KG1 (cell line): ENCODE measurements at regions not wholly inside any gene's neighbourhood (a gene's known extent, or its start where the extent isn't known, plus 50 kb on each side); places are given as distances from the start of the nearest gene placed in this dataset.
"Not testable (repeated sequence)": the region's sequence is repeated elsewhere in the genome, so short reads cannot be mapped to it uniquely, and the experiment has no call there.

Experiments used
- DNase-seq: peaks from one replicate; lab custom pipeline; 2025; lab: John Stamatoyannopoulos, UW

DNA sequence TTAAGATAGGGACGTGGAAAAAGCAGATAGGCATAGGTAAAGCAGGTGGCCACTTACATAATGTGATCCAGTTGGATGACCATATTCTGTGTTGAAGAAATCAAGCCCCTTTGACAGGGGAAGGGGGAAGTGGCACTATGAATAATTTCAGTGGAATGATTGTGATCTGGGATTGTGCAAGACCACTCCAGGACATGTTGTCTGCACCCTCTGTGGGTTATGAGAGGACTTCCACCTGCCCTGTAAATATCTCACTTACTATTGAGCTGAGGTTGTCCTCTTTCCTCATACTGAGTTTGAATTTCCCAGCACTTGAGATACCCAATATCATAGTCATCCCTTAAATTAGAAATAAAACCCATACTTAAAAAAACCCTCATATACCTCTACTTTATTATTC, 220.7 kb downstream of the IRS1 start:
- DNase-seq, result no peak

- DNase-seq, result no peak
Observed at GRCh38 chr2:226578373-226578772, 221.2 kb downstream of the IRS1 start.

GRCh38 chr2:226575928-226576327, 223.7 kb downstream of the IRS1 start:
- no peak for DNase-seq

DNA sequence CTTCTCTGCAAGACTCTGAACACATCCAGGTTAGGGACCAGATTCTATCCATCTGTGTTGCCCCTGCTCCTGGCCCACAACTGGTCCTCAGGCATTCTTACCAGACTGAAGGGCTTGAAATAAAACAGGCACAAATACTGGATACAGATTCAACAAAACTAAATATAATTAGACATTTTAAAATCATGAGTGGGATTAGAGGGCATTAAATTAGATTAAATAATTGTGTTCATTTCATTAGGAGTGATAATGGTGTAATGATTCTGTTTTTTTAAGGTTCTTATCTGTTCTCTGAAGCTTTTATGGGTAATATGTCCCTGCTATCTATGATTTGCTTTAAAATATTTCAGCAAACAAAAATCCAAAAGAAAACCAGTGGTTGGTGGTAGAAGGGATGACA, 226.5 kb downstream of the IRS1 start:
- no peak for DNase-seq

DNA sequence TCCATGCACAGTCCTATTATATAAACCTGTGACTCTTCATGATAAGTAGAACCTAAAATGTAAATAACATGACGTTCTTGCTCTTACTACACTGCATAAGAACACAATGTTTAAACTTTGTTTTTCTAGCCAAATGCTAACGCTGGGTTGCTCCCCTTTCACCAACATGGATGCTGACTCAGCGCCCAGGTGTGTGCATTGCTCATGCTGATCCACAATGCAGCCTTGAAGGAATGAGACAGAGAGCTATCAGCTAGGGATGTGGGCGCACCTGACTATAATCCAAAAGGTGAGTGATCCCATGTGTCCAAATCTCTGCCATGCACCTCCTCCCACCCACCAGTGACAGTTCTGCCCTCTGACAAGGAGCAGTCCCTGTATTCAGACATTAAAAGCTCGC, 235.0 kb downstream of the IRS1 start:
- no peak for DNase-seq

- no peak for DNase-seq
Observed at GRCh38 chr2:226561962-226562361, 237.7 kb downstream of the IRS1 start.

DNA sequence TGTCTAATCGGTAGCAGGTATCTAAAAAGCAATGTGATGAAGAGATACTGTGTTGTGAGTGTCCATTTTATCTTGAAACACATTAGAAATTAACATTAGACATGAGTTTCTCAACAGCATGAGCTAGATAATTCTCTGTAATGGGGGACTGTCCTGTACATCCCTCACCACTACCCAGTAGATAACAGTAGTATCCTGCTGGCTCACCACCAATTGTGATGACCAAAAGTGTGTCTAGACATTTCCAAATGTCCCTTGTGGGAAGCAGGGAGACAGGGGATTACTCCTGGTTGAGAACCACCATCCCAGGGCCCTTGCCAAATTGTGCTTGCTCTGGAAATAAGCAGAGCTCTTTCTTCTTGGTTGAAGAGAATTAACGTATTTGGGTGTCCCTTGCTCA, 239.3 kb downstream of the IRS1 start:
- DNase-seq, result no peak

GRCh38 chr2:226559536-226559935, 240.1 kb downstream of the IRS1 start:
- no peak for DNase-seq

GRCh38 chr2:226558418-226558817, 241.2 kb downstream of the IRS1 start:
- no peak for DNase-seq

- no peak for DNase-seq
Observed at GRCh38 chr2:226556050-226556449, 243.6 kb downstream of the IRS1 start.

GRCh38 chr2:226554701-226555100, 244.9 kb downstream of the IRS1 start:
- DNase-seq, result no peak

GRCh38 chr2:226553333-226553732, 246.3 kb downstream of the IRS1 start:
- DNase-seq, result no peak

DNA sequence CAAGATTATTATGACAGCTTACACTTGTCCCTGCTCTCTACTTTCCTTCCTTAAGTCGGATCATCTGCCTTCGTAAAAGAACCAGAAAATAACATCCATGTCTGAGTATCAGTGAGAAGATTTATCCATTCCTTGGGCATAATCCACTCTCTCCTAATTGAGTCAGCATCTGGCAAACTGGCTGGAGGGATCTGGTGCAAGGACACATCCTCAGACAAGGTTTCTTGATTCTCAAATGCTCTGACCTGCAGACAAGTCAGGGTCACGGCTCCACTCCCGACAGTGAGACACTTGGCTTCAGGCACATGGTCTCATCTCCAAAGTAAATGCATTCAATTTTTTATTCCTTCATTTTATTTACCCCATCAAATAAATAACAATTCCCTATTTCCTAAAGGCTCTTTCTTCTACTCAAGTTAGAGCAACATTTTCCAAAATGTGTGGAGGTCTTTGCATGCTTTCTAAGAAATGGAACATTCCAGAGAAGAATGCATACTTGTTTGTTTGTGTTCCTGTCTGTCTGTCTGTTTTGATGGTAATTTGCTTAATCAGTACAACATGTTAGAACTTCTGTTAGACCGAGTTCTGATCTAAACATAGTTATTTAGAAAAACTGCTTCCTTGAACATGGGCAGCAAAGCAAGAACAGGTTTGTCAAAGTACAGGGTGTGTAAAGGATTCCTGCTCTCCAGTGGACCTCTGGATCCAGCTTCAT, 246.9 kb downstream of the IRS1 start:
- DNase-seq, result no peak

- no peak for DNase-seq
Observed at GRCh38 chr2:226551522-226552250, 247.9 kb downstream of the IRS1 start.

- DNase-seq, result no peak
Observed at GRCh38 chr2:226550801-226551200, 248.8 kb downstream of the IRS1 start.

DNA sequence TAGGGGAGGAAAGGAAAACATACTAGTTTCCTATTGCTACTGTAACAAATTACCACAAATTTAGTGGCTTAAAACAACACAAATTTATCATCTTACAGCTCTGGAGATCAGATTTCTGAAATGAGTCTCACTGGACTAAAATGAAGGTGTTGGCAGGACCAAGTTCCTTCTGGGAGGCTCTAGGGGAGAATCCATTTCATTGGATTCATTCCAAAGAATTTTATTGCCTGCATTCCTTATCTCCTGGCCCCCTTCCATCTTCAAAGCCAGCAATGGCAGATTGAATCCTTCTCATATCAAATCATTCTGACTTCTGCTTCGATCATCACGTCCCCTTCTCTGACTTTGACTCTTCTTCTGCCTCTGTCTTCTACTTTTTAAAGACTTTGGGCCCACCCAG, 250.9 kb downstream of the IRS1 start:
- no peak for DNase-seq

GRCh38 chr2:226544596-226545210, 254.9 kb downstream of the IRS1 start:
- no peak for DNase-seq

DNA sequence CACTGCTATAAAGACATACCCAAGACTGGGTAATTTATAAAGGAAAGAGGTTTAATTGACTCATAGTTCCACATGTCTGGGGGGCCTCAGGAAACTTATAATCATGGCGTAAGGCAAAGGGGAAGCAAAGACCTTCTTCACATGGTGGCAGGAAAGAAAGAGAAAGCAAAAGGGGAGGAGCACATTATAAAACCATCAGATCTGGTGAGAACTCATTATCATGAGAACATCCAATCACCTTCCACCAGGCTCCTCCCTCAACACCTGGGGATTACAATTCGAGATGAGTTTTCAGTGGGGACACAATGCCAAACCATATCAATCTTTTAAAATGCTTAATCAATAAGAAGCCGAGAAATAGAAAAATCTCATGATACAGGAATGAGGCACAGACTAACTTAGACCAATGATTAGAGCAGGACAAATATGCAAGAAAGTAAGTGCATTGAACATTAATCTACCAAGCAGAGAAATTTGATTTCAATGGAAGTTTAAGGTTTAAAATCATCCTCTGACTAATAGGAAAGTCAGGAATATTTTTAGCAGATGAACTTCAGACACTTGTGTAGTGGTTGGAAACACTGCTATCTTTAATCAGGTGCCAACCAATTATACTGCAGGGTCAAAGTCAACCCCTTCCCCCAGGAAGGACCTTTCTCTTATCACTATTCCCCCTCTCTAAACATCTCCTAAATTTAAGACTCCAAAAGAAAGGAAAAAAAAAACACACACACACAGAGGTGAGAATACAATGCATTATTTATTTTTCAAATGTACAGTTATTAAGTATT, 259.2 kb downstream of the IRS1 start:
- DNase-seq, result no peak

- no peak for DNase-seq
Observed at GRCh38 chr2:226536410-226536809, 263.2 kb downstream of the IRS1 start.

- not testable (repeated sequence) for DNase-seq
Observed at GRCh38 chr2:226532976-226533375, 266.6 kb downstream of the IRS1 start.

DNA sequence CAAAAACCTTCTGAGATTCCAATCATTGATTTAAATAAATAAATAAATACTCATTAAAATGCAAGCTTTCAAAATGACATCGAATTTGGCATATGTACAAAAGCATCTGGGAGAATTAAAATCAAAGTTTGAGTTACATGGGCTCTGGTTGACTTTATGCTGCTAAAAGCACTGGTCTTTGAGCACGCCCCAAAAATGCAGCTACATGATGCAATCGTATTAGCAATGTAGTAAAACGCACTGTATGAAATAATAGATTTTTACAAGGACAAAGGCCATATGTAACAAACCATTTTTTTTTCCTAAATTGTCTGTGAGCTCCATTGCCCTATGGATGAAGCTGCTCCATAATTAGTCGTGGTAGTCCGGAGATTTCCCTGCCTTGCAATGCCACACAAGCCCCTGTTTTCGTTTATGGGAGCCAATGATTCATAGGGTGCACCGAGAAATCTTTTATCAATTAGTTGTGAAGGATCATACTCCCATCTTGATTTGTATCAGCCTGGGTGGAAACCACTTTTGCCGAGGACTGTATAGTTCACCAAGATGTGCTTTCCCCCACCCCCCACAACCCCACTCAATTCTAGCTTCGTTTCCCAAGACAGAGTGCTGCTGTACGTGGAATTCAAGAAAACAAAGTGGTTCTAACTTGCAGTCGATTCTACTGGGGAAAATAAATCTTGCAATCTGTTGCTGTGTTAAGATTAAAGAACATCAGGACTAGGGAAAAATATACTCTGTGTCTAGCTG, 268.4 kb downstream of the IRS1 start:
- DNase-seq, result no peak

DNA sequence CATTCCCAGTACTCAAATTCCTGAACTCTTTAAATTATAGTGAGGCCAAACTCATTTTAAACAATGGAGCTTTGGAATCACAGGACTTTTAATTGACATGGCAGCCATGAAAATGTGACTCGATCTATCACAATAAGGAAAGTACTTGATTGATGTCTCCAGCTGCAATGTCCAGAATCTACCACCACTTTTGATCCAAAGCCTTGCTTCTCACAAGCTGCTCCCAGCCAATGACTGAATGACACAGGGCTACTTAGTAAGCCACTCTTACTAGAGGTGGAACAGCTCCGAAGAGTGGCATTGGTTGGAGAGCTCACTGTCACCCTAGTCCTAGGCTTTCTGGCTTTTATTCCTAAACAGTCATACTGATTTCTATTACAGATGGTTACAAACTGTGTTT, 270.1 kb downstream of the IRS1 start:
- DNase-seq, result no peak
